ENCODE measurements at regions not wholly inside any gene's neighbourhood (a gene's known extent, or its start where the extent isn't known, plus 50 kb on each side); places are given as distances from the start of the nearest gene placed in this dataset.

- no peak overlapping the region for H3K4me2 ChIP-seq
- no peaks in the 10 kb centered on the region for H4K20me1 ChIP-seq (ENCODE audit: insufficient read depth)
- H3K27me3 ChIP-seq (ENCODE audit: insufficient read depth, low read depth): no peaks in the 10 kb centered on the region
- DNase-seq: peak in 1 of 2 experiments; percentile 9
- no peaks in the 10 kb centered on the region for H3K9me2 ChIP-seq (ENCODE audit: insufficient read depth)
- no peaks in the 10 kb centered on the region for H3K79me2 ChIP-seq (ENCODE audit: low read depth)
- intact Hi-C loops (cut with micrococcal nuclease; ENCODE audit: unreplicated experiment): no loop called here
- H3F3A ChIP-seq (ENCODE audit: insufficient read depth, low read depth): no peaks in the 10 kb centered on the region
- no peak for TF ChIP-seq CTCF (conservative IDR thresholded peaks at IDR 0.05)
- no peak for TF ChIP-seq EZH2 (IDR thresholded peaks at IDR 0.05; ENCODE audit: low read depth)
- 0 out of 2 replicates have a peak overlapping the region, but pooled peaks have one; percentile 34 for H3K27ac ChIP-seq
- no TSS peak for BruUV-seq (replicated peaks)
- H3K9me3 ChIP-seq (ENCODE audit: insufficient read depth, low read depth): no peaks in the 10 kb centered on the region
- H2AFZ ChIP-seq: no peak overlapping the region
- no peak overlapping the region for H3K4me3 ChIP-seq
- ChIA-PET POLR2A (ENCODE audit: unreplicated experiment) (interaction anchor here (0.6 kb wide), 2 partner anchors 12 to 210 kb away, joined by 3 to 7 read pairs; no protein-coding TSS in a partner anchor), CTCF (interaction anchor here (0.5 kb wide), 1 partner anchor 1222 kb away, joined by 4 read pairs; no protein-coding TSS in a partner anchor)
- peaks cover 13% of the 10 kb centered on the region for H3K4me1 ChIP-seq (replicated peaks; ENCODE audit: insufficient read depth)
- H3K36me3 ChIP-seq (ENCODE audit: low read depth): no peaks in the 10 kb centered on the region
These were observed 208.5 kb upstream of the ACVR2A start for GRCh38 chr2:147636238-147636882.

DNA sequence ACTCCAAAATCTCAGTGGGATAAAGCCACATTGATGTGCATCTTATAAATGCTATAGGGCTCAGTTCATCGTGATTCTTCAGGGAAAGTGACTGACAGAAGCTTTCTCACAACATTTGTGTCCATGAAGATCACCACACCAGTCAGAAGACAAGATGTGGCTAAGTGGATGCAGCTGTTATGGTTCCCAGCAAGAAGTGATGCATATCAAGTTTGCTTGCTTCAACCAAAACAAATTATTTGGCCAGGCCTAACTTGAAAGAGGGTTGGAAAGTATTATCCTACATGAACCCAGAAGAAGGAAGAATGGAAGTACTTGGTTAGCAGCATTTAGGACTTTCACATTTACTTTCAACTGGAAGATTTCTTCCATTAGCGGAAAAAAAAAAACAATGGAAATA, 210.0 kb upstream of the ACVR2A start:
- H3K4me1 ChIP-seq (replicated peaks; ENCODE audit: insufficient read depth): peaks cover 13% of the 10 kb centered on the region
- no peak overlapping the region for H2AFZ ChIP-seq
- ChIA-PET POLR2A (ENCODE audit: unreplicated experiment) (no interaction called here), CTCF (no interaction called here)
- no peaks in the 10 kb centered on the region for H3K27me3 ChIP-seq (ENCODE audit: insufficient read depth, low read depth)
- BruUV-seq (replicated peaks): no TSS peak
- TF ChIP-seq EZH2 (IDR thresholded peaks at IDR 0.05; ENCODE audit: low read depth) (no peak), CTCF (conservative IDR thresholded peaks at IDR 0.05) (no peak)
- no peaks in the 10 kb centered on the region for H3F3A ChIP-seq (ENCODE audit: insufficient read depth, low read depth)
- no peaks in the 10 kb centered on the region for H3K9me3 ChIP-seq (ENCODE audit: insufficient read depth, low read depth)
- no peak overlapping the region for H3K4me3 ChIP-seq
- H3K27ac ChIP-seq: no peak overlapping the region
- intact Hi-C loops (cut with micrococcal nuclease; ENCODE audit: unreplicated experiment): no loop called here
- no peaks in the 10 kb centered on the region for H4K20me1 ChIP-seq (ENCODE audit: insufficient read depth)
- no peak for DNase-seq
- H3K9me2 ChIP-seq (ENCODE audit: insufficient read depth): no peaks in the 10 kb centered on the region
- no peaks in the 10 kb centered on the region for H3K36me3 ChIP-seq (ENCODE audit: low read depth)
- no peak overlapping the region for H3K4me2 ChIP-seq
- H3K79me2 ChIP-seq (ENCODE audit: low read depth): no peaks in the 10 kb centered on the region

- peaks cover 12% of the 10 kb centered on the region for H3K4me1 ChIP-seq (replicated peaks; ENCODE audit: insufficient read depth)
- H3F3A ChIP-seq (ENCODE audit: insufficient read depth, low read depth): no peaks in the 10 kb centered on the region
- CTCF ChIA-PET: no interaction called here
- no peaks in the 10 kb centered on the region for H3K27me3 ChIP-seq (ENCODE audit: insufficient read depth, low read depth)
- H3K79me2 ChIP-seq (ENCODE audit: low read depth): no peaks in the 10 kb centered on the region
- POLR2A ChIA-PET (ENCODE audit: unreplicated experiment): no interaction called here
- H3K27ac ChIP-seq: no peak overlapping the region
- H3K4me3 ChIP-seq: no peak overlapping the region
- no peak overlapping the region for H3K4me2 ChIP-seq
- H4K20me1 ChIP-seq (ENCODE audit: insufficient read depth): no peaks in the 10 kb centered on the region
- H2AFZ ChIP-seq: no peak overlapping the region
- H3K9me3 ChIP-seq (ENCODE audit: insufficient read depth, low read depth): no peaks in the 10 kb centered on the region
- intact Hi-C loops (cut with micrococcal nuclease; ENCODE audit: unreplicated experiment): no loop called here
- BruUV-seq (replicated peaks): no TSS peak
- no peak for DNase-seq
- H3K36me3 ChIP-seq (ENCODE audit: low read depth): no peaks in the 10 kb centered on the region
- H3K9me2 ChIP-seq (ENCODE audit: insufficient read depth): no peaks in the 10 kb centered on the region
- TF ChIP-seq EZH2 (IDR thresholded peaks at IDR 0.05; ENCODE audit: low read depth) (no peak), CTCF (conservative IDR thresholded peaks at IDR 0.05) (no peak)
These were observed 212.6 kb upstream of the ACVR2A start for GRCh38 chr2:147632198-147632597.
